ENCODE measurements at regions not wholly inside any gene's neighbourhood (a gene's known extent, or its start where the extent isn't known, plus 50 kb on each side); places are given as distances from the start of the nearest gene placed in this dataset.

GRCh38 chr7:46859963-46860475, 721.9 kb downstream of the TNS3 start:
- POLR2A ChIA-PET: no interaction called here
- Histone ChIP-seq H3K9me3 (ENCODE audit: control insufficient read depth, insufficient read depth, low read length) (no peaks in the 10 kb centered on the region), H3K4me3 (ENCODE audit: low read depth, low read length) (no peak overlapping the region), H3K27ac (ENCODE audit: low read depth, low read length) (no peak overlapping the region), H3K27me3 (ENCODE audit: control insufficient read depth, insufficient read depth, low read length) (no peaks in the 10 kb centered on the region)
- no peak for DNase-seq (ENCODE audit: low read depth, low spot score)
- TF ChIP-seq CTCF (IDR thresholded peaks at IDR 0.05; ENCODE audit: low read depth, low read length): no peak
- CTCF ChIA-PET: interaction anchor here (0.6 kb wide), 1 partner anchor 164 kb away, joined by 3 read pairs; no protein-coding TSS in a partner anchor

GRCh38 chr7:46855851-46856250, 726.1 kb downstream of the TNS3 start:
- Histone ChIP-seq H3K4me3 (ENCODE audit: low read depth, low read length) (no peak overlapping the region), H3K27ac (ENCODE audit: low read depth, low read length) (no peak overlapping the region), H3K27me3 (ENCODE audit: control insufficient read depth, insufficient read depth, low read length) (no peaks in the 10 kb centered on the region), H3K9me3 (ENCODE audit: control insufficient read depth, insufficient read depth, low read length) (no peaks in the 10 kb centered on the region)
- ChIA-PET POLR2A (interaction anchor here (0.7 kb wide), 1 partner anchor 225 kb away, joined by 3 read pairs; no protein-coding TSS in a partner anchor), CTCF (interaction anchor here (1.6 kb wide), 1 partner anchor 934 kb away, joined by 5 read pairs; no protein-coding TSS in a partner anchor)
- TF ChIP-seq CTCF (IDR thresholded peaks at IDR 0.05; ENCODE audit: low read depth, low read length): no peak
- no peak for DNase-seq (ENCODE audit: low read depth, low spot score)

GRCh38 chr7:46854958-46855473, 726.9 kb downstream of the TNS3 start:
- Histone ChIP-seq H3K27ac (ENCODE audit: low read depth, low read length) (no peak overlapping the region), H3K27me3 (ENCODE audit: control insufficient read depth, insufficient read depth, low read length) (no peaks in the 10 kb centered on the region), H3K9me3 (ENCODE audit: control insufficient read depth, insufficient read depth, low read length) (no peaks in the 10 kb centered on the region), H3K4me3 (ENCODE audit: low read depth, low read length) (no peak overlapping the region)
- no peak for TF ChIP-seq CTCF (IDR thresholded peaks at IDR 0.05; ENCODE audit: low read depth, low read length)
- no peak for DNase-seq (ENCODE audit: low read depth, low spot score)
- CTCF ChIA-PET: interaction anchor here (0.7 to 1.6 kb wide), 2 partner anchors 499 to 933 kb away, joined by 4 to 5 read pairs; no protein-coding TSS in a partner anchor
- POLR2A ChIA-PET: interaction anchor here (0.7 kb wide), 1 partner anchor 265 kb away, joined by 4 read pairs; no protein-coding TSS in a partner anchor

GRCh38 chr7:46853451-46853850, 728.5 kb downstream of the TNS3 start:
- ChIA-PET CTCF (no interaction called here), POLR2A (no interaction called here)
- no peaks in the 10 kb centered on the region for H3K9me3 ChIP-seq (ENCODE audit: control insufficient read depth, insufficient read depth, low read length)
- DNase-seq (ENCODE audit: low read depth, low spot score): no peak
- no peak overlapping the region for H3K27ac ChIP-seq (ENCODE audit: low read depth, low read length)
- no peak for TF ChIP-seq CTCF (IDR thresholded peaks at IDR 0.05; ENCODE audit: low read depth, low read length)
- H3K4me3 ChIP-seq (ENCODE audit: low read depth, low read length): no peak overlapping the region
- H3K27me3 ChIP-seq (ENCODE audit: control insufficient read depth, insufficient read depth, low read length): no peaks in the 10 kb centered on the region

- H3K27me3 ChIP-seq (ENCODE audit: control insufficient read depth, insufficient read depth, low read length): no peaks in the 10 kb centered on the region
- ChIA-PET POLR2A (no interaction called here), CTCF (no interaction called here)
- no peak for DNase-seq (ENCODE audit: low read depth, low spot score)
- no peak overlapping the region for H3K4me3 ChIP-seq (ENCODE audit: low read depth, low read length)
- TF ChIP-seq CTCF (IDR thresholded peaks at IDR 0.05; ENCODE audit: low read depth, low read length): no peak
- H3K9me3 ChIP-seq (ENCODE audit: control insufficient read depth, insufficient read depth, low read length): no peaks in the 10 kb centered on the region
- no peak overlapping the region for H3K27ac ChIP-seq (ENCODE audit: low read depth, low read length)
Measured at GRCh38 chr7:46852795-46853194, 729.1 kb downstream of the TNS3 start.
